ENCODE measurements at regions not wholly inside any gene's neighbourhood (a gene's known extent, or its start where the extent isn't known, plus 50 kb on each side); places are given as distances from the start of the nearest gene placed in this dataset.

- peaks cover 8 to 23% of the 10 kb centered on the region in 2 donors for H3K4me1 ChIP-seq
- H3K27me3 ChIP-seq = no peaks in the 10 kb centered on the region
- peak overlapping the region; percentile 74 to 78 for H3K27ac ChIP-seq
- intact Hi-C loops (cut with DNase I) = no loop called here
- H3K4me3 ChIP-seq = no peak overlapping the region
- no peaks in the 10 kb centered on the region for H3K9me3 ChIP-seq
- peaks cover 23 to 35% of the 10 kb centered on the region in 2 donors for H3K36me3 ChIP-seq
- DNase-seq (ENCODE audit: low spot score in 2 of 2) = no peak
- TF ChIP-seq CTCF (IDR thresholded peaks at IDR 0.05) = no peak
Measured at GRCh38 chr15:62757535-62757934, 285.0 kb upstream of the TPM1 start.

GRCh38 chr15:62758126-62758951 is 284.2 kb upstream of the TPM1 start:
- peak overlapping the region in 1 of 2 donors; percentile 29 for H3K4me3 ChIP-seq
- peak overlapping the region; percentile 74 to 78 for H3K27ac ChIP-seq
- H3K27me3 ChIP-seq = no peaks in the 10 kb centered on the region
- DNase-seq (ENCODE audit: low spot score in 2 of 2) = peak in 1 of 2 donors; percentile 83
- no peaks in the 10 kb centered on the region for H3K9me3 ChIP-seq
- intact Hi-C loops (cut with DNase I) = loop anchor here (2.0 kb wide), 1 partner anchor 16 kb away; no protein-coding TSS in a partner anchor
- no peak for TF ChIP-seq CTCF (IDR thresholded peaks at IDR 0.05)
- peaks cover 8 to 23% of the 10 kb centered on the region in 2 donors for H3K4me1 ChIP-seq
- H3K36me3 ChIP-seq = peaks cover 30 to 37% of the 10 kb centered on the region in 2 donors

GRCh38 chr15:62758952-62759349 is 283.6 kb upstream of the TPM1 start:
- intact Hi-C loops (cut with DNase I) = loop anchor here (2.0 kb wide), 1 partner anchor 16 kb away; no protein-coding TSS in a partner anchor
- no peak for TF ChIP-seq CTCF (IDR thresholded peaks at IDR 0.05)
- Histone ChIP-seq H3K4me1 (peaks cover 8 to 23% of the 10 kb centered on the region in 2 donors), H3K27me3 (no peaks in the 10 kb centered on the region), H3K27ac (peak overlapping the region; percentile 74 to 78), H3K36me3 (peaks cover 31 to 37% of the 10 kb centered on the region in 2 donors), H3K4me3 (peak overlapping the region in 1 of 2 donors; percentile 29), H3K9me3 (no peaks in the 10 kb centered on the region)
- DNase-seq (ENCODE audit: low spot score in 2 of 2) = no peak

- H3K27me3 ChIP-seq = no peaks in the 10 kb centered on the region
- no peak for TF ChIP-seq CTCF (IDR thresholded peaks at IDR 0.05)
- peaks cover 8 to 23% of the 10 kb centered on the region in 2 donors for H3K4me1 ChIP-seq
- no peaks in the 10 kb centered on the region for H3K9me3 ChIP-seq
- intact Hi-C loops (cut with DNase I) = no loop called here
- peaks cover 24 to 41% of the 10 kb centered on the region in 2 donors for H3K36me3 ChIP-seq
- H3K4me3 ChIP-seq = no peak overlapping the region
- no peak for DNase-seq (ENCODE audit: low spot score in 2 of 2)
- H3K27ac ChIP-seq = no peak overlapping the region
Measured at GRCh38 chr15:62760538-62760937, 282.0 kb upstream of the TPM1 start.

- Histone ChIP-seq H3K27ac (no peak overlapping the region), H3K4me1 (no peaks in the 10 kb centered on the region), H3K27me3 (no peaks in the 10 kb centered on the region), H3K4me3 (no peak overlapping the region), H3K9me3 (no peaks in the 10 kb centered on the region), H3K36me3 (peaks cover 60 to 86% of the 10 kb centered on the region in 2 donors)
- no peak for TF ChIP-seq CTCF (IDR thresholded peaks at IDR 0.05)
- DNase-seq (ENCODE audit: low spot score in 2 of 2) = no peak
- intact Hi-C loops (cut with DNase I) = no loop called here
Measured at GRCh38 chr15:62765916-62766315, 276.6 kb upstream of the TPM1 start.

Data from ascending aorta (tissue), 2 donors.